GM21528 (cell line): ENCODE measurements at regions not wholly inside any gene's neighbourhood (a gene's known extent, or its start where the extent isn't known, plus 50 kb on each side); places are given as distances from the start of the nearest gene placed in this dataset.

Experiments
- ATAC-seq: cut with Tn5 transposase; IDR thresholded peaks from one replicate; pipeline ENCODE4 v1.9.1; 2021; ENCODE audit warnings: mild to moderate bottlenecking, moderate library complexity; ENCODE audit not compliant: unreplicated experiment, low FRiP score

DNA sequence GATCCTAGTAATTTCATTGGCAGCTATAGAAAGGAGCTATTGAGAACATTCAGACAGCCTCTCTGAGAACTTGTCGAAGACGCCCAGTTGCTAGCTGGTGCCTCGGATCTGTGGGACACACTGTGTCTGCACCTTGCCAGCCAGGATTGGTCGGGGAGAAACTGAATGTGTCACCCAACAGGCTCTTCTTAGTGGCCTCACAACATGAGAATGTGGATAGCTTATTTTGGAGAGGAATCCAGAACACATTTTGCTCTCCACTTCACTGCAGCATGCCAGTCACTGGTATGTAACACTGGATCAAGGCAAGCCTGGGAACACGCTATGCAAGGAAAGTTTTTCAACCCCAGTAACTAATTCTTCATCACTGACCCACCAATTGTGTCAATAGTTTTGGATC is 89.5 kb upstream of the TRPC3 start:
- ATAC-seq = no peak

DNA sequence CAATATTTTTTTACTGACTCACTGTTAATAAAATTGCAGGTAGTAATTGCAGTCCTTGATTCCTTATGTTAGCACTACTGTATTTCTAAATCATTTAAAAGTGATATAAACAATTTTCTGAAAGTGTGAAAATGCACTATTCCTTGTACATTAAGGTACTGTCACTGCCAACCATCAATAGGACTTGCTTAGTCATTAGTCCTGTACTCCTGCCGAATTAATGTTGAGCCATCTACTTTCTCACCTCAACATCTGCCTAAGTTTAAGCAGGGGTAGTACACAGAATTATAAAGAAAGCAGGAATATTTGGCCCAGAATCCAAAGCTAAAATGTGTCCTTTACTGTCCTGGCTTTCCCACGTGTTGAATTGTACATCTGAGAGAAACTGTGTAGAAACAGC is 87.0 kb upstream of the TRPC3 start:
- no peak for ATAC-seq

DNA sequence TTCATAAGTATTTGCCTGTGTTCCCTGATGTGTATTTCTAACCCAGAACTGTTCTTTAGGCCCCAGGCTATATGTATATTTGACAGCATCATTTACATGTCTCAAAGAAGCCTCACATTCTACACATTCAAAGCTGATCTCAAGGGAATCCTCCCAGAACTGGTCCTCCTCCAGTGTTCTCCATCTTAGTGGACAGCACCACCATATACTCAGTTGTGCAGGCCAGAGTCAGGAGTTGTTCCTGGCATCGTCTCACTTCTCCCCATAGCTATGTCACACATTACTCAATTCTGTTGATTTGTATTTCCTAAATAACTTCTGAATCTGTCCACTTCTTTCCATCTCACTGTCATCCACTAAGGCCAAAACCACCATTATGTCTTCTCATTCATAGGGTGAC is 82.8 kb upstream of the TRPC3 start:
- ATAC-seq = no peak

DNA sequence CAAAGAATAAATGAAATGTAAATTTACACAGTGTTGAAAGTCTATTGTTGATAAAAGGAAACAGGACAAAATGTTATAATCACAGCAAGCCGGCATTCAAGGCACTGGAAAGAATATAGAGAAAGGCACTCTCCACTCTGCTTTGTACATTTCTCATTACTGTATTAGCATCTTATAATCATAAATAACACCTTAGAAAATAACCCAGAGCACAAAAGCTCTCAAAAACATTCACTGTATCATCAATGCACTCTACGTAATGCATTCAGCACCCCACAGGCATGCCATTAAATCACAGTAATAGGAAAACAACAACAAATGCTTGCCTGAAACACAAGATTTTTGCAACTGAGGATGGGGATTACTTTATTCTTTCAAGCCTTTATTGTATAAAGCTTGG is 75.3 kb upstream of the TRPC3 start:
- ATAC-seq = no peak

DNA sequence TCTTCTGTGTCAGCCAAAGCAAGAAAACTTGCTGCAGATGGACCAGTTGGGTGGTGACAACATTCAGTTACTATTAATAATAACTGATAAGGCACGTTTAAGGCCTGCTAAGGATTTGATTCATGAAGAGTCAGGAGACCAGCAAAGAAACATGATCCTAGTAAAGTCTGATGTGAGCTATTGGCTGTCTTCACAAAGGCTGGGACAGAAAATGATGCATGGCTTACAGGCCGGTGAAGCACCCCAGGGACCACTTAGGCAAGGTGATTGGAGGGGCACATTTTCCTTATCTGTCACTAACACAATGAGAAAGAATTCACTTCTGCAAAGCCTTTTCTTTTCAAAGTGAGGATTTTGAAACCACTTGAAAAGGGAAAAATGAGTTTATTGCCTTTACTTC is 65.4 kb upstream of the TRPC3 start:
- no peak for ATAC-seq

DNA sequence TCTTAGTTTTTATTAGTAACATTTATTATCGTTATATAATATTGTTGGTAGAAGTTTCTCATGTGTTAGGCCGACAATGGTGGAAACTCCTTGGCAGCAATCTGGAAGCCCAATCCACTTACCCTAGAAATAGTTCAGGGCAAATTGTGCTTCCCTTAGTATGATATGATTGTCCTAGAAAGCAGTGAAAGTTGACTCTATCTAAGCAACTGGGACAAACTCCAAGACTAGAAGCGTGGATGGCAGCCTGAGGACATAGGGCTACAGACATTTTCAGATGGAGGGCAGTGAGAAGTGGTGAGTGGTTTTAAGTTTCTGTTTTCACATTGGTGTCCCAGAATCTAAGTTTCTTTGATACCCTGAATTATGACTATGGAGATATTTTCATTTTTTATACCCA is 63.3 kb upstream of the TRPC3 start:
- no peak for ATAC-seq

DNA sequence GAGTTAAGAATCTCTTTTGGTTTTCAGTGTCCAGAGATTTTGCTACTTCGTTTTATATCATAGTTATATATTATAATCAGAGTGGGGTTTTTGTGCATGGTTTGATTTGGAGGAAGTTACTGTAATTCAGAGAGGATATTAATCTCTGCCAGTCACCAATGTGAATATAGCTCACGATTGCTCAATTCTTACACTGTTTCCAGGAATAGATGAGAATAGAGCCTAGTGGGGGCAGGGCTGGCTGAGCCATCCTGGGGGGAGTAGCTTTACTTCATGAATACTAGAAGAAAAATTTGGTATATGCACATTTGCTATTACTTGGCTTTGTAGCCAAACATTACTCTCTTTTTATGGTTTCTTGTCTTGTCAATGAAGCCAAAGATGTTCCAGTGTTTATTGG is 60.9 kb upstream of the TRPC3 start:
- ATAC-seq = no peak

DNA sequence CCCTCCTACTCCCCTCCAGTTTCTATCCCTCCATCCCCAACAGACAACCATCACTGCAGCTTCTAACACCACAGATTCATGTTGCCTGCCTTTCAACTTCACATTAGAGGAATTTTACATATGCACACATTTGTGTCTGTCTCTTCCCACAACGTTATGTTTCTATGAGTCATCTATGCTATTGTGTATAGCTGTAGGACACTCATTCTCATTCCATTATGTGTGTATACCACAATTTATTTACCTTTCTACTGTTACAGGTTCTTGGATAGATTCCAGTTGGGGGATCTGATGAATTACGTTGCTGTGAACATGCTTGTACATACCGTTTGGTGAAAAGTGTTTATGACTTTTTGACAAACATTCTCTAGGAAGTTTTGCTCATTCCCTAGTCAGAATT is 58.8 kb upstream of the TRPC3 start:
- no peak for ATAC-seq

DNA sequence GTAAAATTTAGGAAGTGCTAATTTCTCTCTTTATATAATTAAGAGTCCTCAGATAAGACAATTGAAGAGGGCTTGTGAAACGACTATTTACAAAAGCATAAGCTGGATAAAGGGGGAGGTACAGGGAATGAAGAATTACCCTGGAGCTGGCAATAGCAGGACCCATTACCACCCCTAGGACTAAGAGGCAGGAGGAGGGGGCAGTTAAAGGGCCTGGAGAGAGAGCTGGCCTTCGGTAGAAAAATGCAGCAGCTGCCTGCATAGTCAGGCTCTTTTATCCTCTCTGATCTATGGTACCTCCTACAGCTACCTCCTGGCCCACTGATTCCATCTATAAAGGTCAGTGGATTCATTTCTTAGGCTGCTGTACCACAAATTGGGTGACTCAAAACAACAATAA is 57.7 kb upstream of the TRPC3 start:
- no peak for ATAC-seq

DNA sequence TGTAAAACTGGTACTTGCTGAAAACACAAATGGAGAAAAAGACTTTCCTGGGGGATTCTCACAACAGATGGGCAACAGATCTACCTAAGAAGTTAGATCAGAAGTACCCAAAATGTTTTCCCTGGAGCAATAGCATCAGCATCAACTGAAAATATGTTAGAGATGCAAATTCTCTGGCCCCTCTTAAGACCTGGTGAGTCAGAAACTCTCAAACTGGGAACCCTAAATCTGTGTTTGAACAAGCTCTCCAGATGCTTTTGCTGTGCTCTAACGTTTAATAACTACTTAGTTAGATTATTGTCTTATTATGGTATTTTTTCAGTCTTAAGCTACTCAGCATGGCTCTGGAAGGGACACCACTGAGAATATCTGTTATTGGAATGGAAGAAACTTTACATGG is 55.2 kb upstream of the TRPC3 start:
- no peak for ATAC-seq

DNA sequence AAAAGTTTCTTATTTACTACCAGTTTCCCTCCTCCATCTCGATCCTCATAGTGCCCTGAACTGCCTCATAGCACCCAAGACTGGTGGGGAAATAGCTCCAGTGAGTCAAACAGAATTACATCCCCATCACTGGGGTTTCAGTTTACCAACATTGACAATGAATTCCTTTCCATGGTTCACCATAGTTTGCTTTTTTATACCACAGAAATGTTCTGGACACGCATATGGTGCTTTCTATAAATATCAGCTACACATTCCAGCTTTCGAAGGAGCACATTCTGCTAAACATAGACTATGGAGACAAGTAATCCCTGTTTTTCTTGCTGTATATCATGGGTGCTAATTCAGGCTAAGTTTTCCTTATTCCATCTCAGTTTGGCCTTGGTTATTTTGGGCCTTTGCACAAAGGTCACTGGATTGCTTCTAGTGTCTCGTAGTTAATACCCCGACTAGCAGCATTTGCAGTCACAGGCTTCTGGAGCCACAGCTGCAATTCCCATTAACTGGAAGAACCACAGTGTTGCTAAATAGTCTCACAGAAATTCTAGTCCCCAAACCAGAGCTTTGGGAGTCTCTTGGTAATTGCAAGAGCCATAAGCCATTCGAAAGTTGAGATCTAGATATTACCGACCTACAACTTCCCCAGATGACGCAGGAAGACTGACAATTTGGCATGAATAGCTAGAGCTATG is 53.4 kb upstream of the TRPC3 start:
- ATAC-seq = no peak

DNA sequence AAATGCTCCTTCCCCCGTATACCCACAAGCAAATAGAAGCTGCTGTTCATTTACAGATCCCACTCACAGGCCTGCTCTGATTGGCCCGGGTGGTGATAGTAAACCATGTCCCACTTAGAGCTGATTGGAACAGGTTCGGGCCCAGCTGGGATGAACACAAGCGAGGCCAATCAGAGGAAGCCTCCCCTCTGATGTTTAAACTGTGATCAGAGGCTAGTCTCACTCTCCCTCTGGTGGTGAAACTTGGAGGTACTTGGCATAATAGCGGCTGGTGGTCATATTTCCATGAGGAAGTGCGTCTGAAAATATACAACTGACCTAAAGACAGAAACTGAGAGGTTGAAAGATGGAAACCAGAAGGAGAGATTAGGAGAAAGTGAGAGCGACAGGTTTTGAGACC is 51.5 kb upstream of the TRPC3 start:
- peak; percentile 88 for ATAC-seq
